HG03342 (cell line): ENCODE measurements at regions not wholly inside any gene's neighbourhood (a gene's known extent, or its start where the extent isn't known, plus 50 kb on each side); places are given as distances from the start of the nearest gene placed in this dataset.
"Not testable (repeated sequence)": the region's sequence is repeated elsewhere in the genome, so short reads cannot be mapped to it uniquely, and the experiment has no call there.

ENCODE experiments used
- ATAC-seq: cut with Tn5 transposase; IDR thresholded peaks from one replicate; pipeline ENCODE4 v1.9.1; 2021; ENCODE audit warnings: mild to moderate bottlenecking, moderate library complexity; ENCODE audit not compliant: unreplicated experiment

DNA sequence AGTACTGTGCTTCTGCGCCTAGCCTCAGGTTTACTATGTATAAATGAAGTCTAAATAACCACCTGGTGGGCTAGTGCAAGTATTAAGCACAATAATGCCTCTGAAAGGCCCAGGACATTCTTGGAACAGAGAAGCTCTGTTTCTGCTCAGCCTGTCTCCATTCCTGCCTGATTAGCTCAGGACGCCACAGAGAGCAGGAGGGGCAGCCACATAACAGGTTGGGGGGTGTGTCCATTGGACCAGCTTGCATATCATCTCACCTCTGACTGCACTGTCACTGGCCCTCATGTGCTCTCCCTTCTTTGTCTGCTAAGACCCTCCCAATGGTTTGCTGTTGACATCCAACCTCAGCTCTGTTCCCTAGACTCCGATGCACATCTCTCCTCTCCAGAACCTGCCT is 52.8 kb upstream of the IKZF1 start:
- ATAC-seq: no peak

GRCh38 chr7:50246551-50246950 is 58.0 kb upstream of the IKZF1 start:
- no peak for ATAC-seq

DNA sequence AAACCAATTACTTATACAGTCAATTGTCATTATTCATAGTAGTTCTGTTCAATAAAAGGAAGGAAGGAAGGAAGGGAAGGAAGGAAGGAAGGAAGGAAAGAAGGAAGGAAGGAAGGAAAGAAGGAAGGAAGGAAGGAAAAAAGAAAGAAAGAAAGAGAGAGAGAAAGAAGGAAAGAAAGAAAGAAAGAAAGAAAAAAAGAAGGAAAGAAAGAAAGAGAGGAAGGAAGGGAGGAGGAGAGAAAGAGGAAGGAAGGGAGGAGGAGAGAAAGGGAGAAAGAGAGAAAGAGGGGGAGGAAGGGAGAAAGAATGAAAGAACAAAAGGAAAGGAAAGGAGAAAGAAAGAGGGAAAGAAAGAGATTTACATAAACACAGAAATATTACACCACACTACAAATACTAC is 62.4 kb upstream of the IKZF1 start:
- ATAC-seq: not testable (repeated sequence)

DNA sequence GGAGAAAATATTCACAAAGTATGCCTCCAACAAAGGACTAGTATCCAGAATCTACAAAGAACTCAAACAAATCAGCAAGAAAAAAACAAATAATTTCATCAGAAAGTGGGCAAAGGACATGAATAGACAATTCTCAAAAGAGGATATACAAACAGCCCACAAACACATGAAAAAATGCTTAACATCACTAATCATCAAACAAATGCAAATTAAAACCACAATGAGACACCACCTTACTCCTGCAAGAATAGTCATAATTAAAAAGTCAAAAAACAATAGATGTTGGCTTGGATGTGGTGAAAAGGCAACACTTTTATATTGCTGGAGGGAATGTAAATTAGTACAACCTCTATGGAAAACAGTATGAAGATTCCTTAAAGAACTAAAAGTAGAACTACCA is 63.8 kb upstream of the IKZF1 start:
- not testable (repeated sequence) for ATAC-seq

DNA sequence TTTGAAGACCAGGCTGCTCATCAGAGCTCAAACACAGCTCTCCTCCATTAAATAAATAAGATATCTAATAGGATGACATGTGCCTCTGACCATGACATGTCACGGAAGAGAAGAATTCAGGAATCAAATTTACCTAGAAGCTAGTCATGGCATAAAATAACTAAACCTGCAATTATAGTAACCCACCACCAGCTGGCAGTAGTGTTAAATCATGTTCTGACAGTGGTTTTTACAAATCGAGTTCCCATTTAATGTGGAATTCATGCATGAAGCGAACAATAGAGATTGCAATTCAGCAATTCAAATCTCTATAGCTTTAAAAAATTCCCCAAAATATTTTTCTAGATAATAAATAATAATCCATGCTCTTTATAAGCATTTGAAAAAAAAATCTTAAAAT is 74.6 kb upstream of the IKZF1 start:
- no peak for ATAC-seq

- no peak for ATAC-seq
Observed at GRCh38 chr7:50228148-50228547, 76.4 kb upstream of the IKZF1 start.

GRCh38 chr7:50227726-50228125 is 76.8 kb upstream of the IKZF1 start:
- ATAC-seq: no peak

DNA sequence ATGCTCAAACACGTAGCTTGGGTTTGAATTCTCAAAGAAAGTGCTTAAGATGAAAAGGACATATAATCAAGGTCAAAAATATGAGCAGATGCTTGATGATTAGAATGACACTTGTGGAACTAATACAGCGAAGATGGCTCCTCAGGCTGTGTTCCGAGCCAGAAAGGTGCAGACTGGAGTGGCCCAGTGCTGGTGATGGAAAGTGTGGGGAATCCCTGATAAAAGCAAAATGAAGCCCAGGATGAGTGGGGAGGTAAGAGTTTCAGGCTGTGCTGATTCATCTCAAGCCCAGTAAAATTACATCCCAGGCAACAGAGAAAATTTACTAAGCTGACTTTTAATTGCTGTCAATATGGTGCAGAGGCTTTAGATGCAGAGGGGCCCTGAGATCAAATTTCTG is 77.8 kb upstream of the IKZF1 start:
- no peak for ATAC-seq

- no peak for ATAC-seq
Observed at GRCh38 chr7:50226145-50226544, 78.4 kb upstream of the IKZF1 start.

- ATAC-seq: no peak
Observed at GRCh38 chr7:50221433-50221832, 83.1 kb upstream of the IKZF1 start.

- ATAC-seq: no peak
Observed at GRCh38 chr7:50221028-50221427, 83.5 kb upstream of the IKZF1 start.

DNA sequence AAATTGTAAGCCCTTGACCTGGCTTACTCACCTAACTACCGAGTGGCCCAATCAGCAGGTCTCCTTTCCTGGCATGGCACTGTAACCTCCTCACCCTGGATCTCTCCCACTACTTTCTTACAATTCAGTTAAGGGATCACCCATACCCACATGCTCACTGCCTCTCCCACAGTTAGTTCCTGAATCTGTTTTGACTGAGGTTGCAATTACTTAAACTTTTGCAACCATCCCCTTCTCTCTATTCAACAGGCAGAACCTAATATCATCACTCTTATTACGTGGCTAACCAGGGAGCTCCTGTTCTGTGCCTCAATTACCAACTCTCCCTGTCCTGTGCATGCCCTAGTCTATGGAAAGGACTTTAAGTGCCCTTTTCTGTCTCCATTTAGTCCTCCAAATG is 84.2 kb upstream of the IKZF1 start:
- no peak for ATAC-seq

DNA sequence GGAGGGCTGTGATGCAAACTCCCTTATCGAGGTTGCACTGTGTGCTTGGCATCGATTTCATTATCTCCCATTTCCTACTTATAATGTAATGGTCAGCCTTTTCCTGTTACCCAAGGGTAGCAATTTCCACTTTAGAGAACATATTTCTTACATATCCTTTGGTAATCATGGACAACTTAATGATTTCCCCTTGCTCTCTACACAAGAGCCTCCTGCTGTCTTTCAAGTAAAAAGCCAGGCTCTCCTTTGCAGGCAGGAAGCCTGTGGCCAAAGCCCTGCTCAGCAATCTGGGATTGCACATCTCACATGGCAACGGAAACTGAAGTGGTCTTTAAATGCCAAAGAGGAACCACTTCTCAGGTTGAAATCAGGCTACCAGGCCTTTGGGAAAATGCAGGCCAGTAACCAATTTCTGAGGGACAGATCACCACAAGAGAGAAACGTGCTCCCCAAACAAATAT is 86.7 kb upstream of the IKZF1 start:
- no peak for ATAC-seq

GRCh38 chr7:50217401-50217800 is 87.1 kb upstream of the IKZF1 start:
- no peak for ATAC-seq

- no peak for ATAC-seq
Observed at GRCh38 chr7:50216626-50217025, 87.9 kb upstream of the IKZF1 start.

DNA sequence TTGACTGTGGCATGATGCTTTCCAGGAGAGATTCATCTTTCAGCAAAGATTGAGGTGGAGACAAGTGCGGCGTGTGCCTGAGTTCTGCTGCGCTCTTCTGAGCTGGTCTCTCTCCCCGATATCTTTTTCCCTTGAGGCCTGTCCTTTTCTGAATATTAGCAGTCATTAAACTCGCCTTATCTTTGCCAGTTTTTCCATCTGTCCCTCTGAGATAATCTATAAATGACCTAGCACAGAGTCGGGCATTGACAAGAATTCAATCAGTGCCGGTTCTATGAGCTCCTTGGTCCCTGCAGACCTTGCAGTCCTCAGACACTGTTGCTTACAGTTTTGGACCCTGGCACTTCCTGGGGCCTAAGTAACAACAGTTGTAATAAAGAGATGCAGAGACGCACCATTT is 89.7 kb upstream of the IKZF1 start:
- ATAC-seq: no peak

DNA sequence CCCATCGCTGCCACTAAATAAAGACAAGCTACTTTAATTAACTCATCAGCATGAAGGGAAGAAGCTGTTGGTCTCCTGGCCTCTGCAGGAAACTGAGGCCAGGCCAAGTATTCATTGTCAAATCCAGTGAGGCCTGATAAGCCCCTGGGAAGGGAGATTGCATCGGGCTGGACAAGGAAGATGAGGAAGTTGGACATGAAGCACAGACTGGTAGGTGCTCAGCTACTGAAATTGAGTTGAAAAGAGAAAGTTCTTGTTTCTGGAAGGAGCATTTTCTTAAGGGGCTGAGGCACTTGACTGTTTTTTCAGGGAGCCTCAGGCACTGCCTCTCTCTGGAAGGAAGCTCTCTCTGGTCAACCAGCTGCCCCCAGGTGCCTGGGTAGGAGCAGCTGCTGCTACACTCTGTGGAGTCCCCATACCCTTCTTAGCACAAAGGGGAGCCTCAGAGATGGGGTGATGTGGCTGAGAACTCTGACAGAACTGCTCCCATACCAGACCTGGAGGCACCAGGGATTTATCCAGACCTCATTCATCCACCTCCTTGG is 90.3 kb upstream of the IKZF1 start:
- ATAC-seq: no peak

DNA sequence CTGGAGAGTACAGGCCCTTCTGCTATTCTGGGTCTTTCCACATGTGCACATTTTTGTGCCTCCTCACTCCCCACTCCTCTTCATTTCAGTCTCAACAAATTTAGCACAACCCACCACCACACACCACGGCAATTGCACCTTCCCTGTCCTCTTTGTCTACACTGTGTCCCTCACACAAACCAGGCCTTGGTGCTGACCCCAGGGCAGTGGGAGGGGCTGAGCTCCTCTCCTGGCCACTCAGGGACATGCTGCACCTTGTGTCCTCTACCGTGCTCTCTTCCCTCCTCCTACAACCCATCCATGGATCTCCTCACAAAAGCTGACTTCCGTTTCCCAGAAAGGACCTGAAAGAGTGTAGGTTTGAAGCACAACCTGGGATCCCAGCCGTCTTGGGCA is 90.9 kb upstream of the IKZF1 start:
- ATAC-seq: no peak

DNA sequence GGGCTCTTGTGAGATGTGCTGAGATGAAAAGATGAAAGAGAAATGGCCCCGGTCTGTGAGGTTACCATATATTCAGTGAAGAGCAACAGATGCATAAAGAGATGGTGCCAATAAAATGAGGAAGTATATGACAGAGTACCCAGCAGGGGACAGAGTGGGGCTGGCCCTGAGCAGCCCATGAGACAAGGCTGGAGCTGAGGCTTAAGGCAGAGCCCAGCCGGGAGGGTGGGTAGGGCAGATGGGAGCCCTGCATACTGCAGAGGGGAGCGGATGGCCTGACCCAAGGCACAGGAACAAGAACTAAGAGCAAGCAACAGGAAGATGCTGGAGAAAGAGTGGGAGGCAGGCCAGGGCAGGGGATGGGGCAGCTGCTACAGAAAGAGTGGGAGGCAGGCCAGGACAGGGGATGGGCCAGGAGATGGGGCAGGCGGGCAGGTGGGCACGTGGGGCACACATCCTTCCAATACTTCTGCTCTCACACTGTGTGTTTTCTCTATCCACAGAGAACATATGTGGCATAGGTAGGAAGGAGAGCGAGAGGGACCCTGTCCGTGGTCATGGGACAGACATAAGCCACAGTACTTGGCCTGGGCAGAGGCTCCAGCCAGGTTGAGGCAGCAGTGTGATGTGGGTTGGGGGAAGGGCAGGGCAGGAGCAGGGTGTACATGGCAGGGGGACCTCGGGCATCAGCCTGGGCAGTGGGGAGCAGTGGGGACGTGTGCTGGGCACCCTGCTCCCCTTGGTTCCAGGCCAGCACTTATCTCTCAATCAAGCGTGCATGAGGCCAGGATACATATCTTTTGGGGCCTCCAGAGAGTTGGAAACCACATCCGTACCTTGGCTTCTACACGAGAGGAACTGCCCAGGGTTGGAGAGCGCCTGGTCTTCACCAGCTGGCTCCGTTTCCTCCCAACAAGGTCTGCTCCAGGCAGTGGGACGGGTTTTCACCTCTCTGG is 91.6 kb upstream of the IKZF1 start:
- ATAC-seq: no peak

GRCh38 chr7:50212016-50212325 is 92.5 kb upstream of the IKZF1 start:
- ATAC-seq: no peak

- no peak for ATAC-seq
Observed at GRCh38 chr7:50211130-50212015, 93.1 kb upstream of the IKZF1 start.

GRCh38 chr7:50210706-50211115 is 93.8 kb upstream of the IKZF1 start:
- no peak for ATAC-seq
